OCI-LY3 (cell line): ENCODE measurements at regions not wholly inside any gene's neighbourhood (a gene's known extent, or its start where the extent isn't known, plus 50 kb on each side); places are given as distances from the start of the nearest gene placed in this dataset.

Experiments used
- H2AFZ ChIP-seq: fragments of 200-600, 300-600 bp; shearing (Covaris generic); 2 replicates; pipeline ENCODE4 v1.6.0; 2014; ENCODE audit warnings: antibody characterized with exemption, low read depth, low read length
- H3K27ac ChIP-seq: fragments of 200-600, 300-600 bp; sonication (generic); 2 replicates; pipeline ENCODE4 v1.5.1; 2014; ENCODE audit warnings: mild to moderate bottlenecking, low read length, moderate library complexity, mixed read lengths
- H3K27me3 ChIP-seq: fragments of 200-600, 300-600 bp; sonication (generic); 2 replicates; pipeline ENCODE4 v1.6.1; 2014; ENCODE audit warnings: low read depth, low read length, mixed read lengths
- H3K36me3 ChIP-seq: fragments of 200-600, 300-600 bp; sonication (generic); replicated peaks from 2 replicates; pipeline ENCODE3; 2014; ENCODE audit warnings: low read depth, low read length, mixed read lengths
- H3K4me1 ChIP-seq: fragments of 300-600, 200-600 bp; sonication (generic); 2 replicates; pipeline ENCODE4 v1.6.1; 2014; ENCODE audit warnings: low read length, mixed read lengths
- H3K4me2 ChIP-seq: fragments of 200-600, 300-600 bp; sonication (generic); 2 replicates; pipeline ENCODE4 v1.6.1; 2014; ENCODE audit warnings: low read length, mixed read lengths
- H3K4me3 ChIP-seq: fragments of 300-600, 200-600 bp; sonication (generic); 2 replicates; pipeline ENCODE4 v1.5.1; 2014; ENCODE audit warnings: antibody characterized with exemption, mild to moderate bottlenecking, low read length, moderate library complexity
- H3K79me2 ChIP-seq: fragments of 300-600, 200-600 bp; shearing (Covaris generic); 2 replicates; pipeline ENCODE4 v1.6.1; 2014; ENCODE audit warnings: mild to moderate bottlenecking, low read length, mixed read lengths
- H3K9ac ChIP-seq: fragments of 300-600, 200-600 bp; shearing (Covaris generic); 2 replicates; pipeline ENCODE4 v1.6.0; 2014; ENCODE audit warnings: mild to moderate bottlenecking, low read length, moderate library complexity
- H3K9me3 ChIP-seq: fragments of 200-600, 300-600 bp; shearing (Covaris generic); 2 replicates; pipeline ENCODE4 v1.6.1; 2014; ENCODE audit warnings: low read length, mixed read lengths; ENCODE audit not compliant: insufficient read depth
- H4K20me1 ChIP-seq: fragments of 200-600, 300-600 bp; sonication (generic); 2 replicates; pipeline ENCODE4 v1.6.1; 2016; ENCODE audit warnings: low read length, mixed read lengths; ENCODE audit not compliant: insufficient read depth
- CTCF ChIP-seq: fragments of 200-600, 300-600 bp; sonication (generic); IDR thresholded peaks from 2 replicates; pipeline ENCODE4 v1.5.1; 2014; ENCODE audit warnings: antibody characterized with exemption, low read length, low read depth
- EZH2phosphoT487 ChIP-seq: fragments of 200-600 bp; shearing (Covaris generic); IDR thresholded peaks from 2 replicates; pipeline ENCODE4 v1.6.1; 2018; ENCODE audit warnings: antibody characterized with exemption, mixed run types, low read depth

GRCh38 chr3:98966434-98966833 lies 64.9 kb upstream of the DCBLD2 start:
- Histone ChIP-seq H3K79me2 (no peaks in the 10 kb centered on the region), H4K20me1 (no peaks in the 10 kb centered on the region), H2AFZ (no peak overlapping the region), H3K27me3 (no peaks in the 10 kb centered on the region), H3K4me3 (no peak overlapping the region), H3K4me2 (no peak overlapping the region), H3K27ac (no peak overlapping the region), H3K4me1 (no peaks in the 10 kb centered on the region), H3K36me3 (no peaks in the 10 kb centered on the region), H3K9me3 (no peaks in the 10 kb centered on the region), H3K9ac (no peak overlapping the region)
- TF ChIP-seq CTCF = no peak
- no peak for TF ChIP-seq EZH2phosphoT487

GRCh38 chr3:98964784-98965183 lies 63.3 kb upstream of the DCBLD2 start:
- no peak overlapping the region for H3K4me3 ChIP-seq
- H3K4me1 ChIP-seq = no peaks in the 10 kb centered on the region
- no peak overlapping the region for H3K27ac ChIP-seq
- H3K9ac ChIP-seq = no peak overlapping the region
- no peak overlapping the region for H3K4me2 ChIP-seq
- H3K79me2 ChIP-seq = no peaks in the 10 kb centered on the region
- H3K9me3 ChIP-seq = no peaks in the 10 kb centered on the region
- TF ChIP-seq CTCF (no peak), EZH2phosphoT487 (no peak)
- H3K27me3 ChIP-seq = no peaks in the 10 kb centered on the region
- no peak overlapping the region for H2AFZ ChIP-seq
- H3K36me3 ChIP-seq = no peaks in the 10 kb centered on the region
- H4K20me1 ChIP-seq = no peaks in the 10 kb centered on the region

GRCh38 chr3:98963546-98963945 lies 62.1 kb upstream of the DCBLD2 start:
- no peak overlapping the region for H3K27ac ChIP-seq

GRCh38 chr3:98962951-98963350 lies 61.5 kb upstream of the DCBLD2 start:
- Histone ChIP-seq H2AFZ (no peak overlapping the region), H3K9me3 (no peaks in the 10 kb centered on the region), H3K4me3 (no peak overlapping the region), H3K9ac (no peak overlapping the region), H3K4me1 (no peaks in the 10 kb centered on the region), H3K4me2 (no peak overlapping the region), H4K20me1 (no peaks in the 10 kb centered on the region), H3K27me3 (no peaks in the 10 kb centered on the region), H3K27ac (no peak overlapping the region), H3K36me3 (no peaks in the 10 kb centered on the region), H3K79me2 (no peaks in the 10 kb centered on the region)
- TF ChIP-seq EZH2phosphoT487 = no peak

More at GRCh38 chr3:98963546-98963945, 62.1 kb upstream of the DCBLD2 start:
- Histone ChIP-seq H3K4me3 (no peak overlapping the region), H3K27me3 (no peaks in the 10 kb centered on the region), H3K36me3 (no peaks in the 10 kb centered on the region), H4K20me1 (no peaks in the 10 kb centered on the region), H3K9me3 (no peaks in the 10 kb centered on the region), H3K4me1 (no peaks in the 10 kb centered on the region), H3K4me2 (no peak overlapping the region), H3K79me2 (no peaks in the 10 kb centered on the region), H2AFZ (no peak overlapping the region), H3K9ac (no peak overlapping the region)
- no peak for TF ChIP-seq EZH2phosphoT487
- TF ChIP-seq CTCF = no peak
